ENCODE measurements at regions not wholly inside any gene's neighbourhood (a gene's known extent, or its start where the extent isn't known, plus 50 kb on each side); places are given as distances from the start of the nearest gene placed in this dataset.

DNA sequence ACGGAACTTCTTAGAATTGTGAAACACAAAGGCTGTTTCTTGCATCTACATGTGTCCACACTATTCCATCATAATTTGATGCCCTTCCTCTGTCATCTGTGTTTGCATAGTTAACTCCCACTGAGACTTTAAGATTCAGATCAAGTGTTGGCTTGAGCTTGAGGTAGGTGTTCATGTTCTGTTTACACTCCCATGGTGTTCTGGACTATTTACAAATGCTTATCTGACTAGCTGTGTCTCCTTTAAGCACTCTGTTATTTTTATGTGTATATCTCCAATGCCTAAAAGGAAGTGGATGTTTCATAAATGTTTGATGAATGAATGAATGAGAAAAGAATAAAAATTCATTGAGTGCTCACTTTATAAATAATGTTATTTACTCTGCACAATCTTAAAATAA, 622.7 kb downstream of the RAB28 start:
- Histone ChIP-seq H4K20me1 (ENCODE audit: low read length) (no peaks in the 10 kb centered on the region), H3F3A (ENCODE audit: low read length, unreplicated experiment) (no peaks in the 10 kb centered on the region), H3K4me1 (ENCODE audit: insufficient read depth, low read length) (no peaks in the 10 kb centered on the region), H3K36me3 (ENCODE audit: low read depth, low read length) (no peaks in the 10 kb centered on the region), H3K4me3 (ENCODE audit: low read length) (no peak overlapping the region), H3K9me2 (replicated peaks; ENCODE audit: low read length) (no peaks in the 10 kb centered on the region), H3K9ac (ENCODE audit: low read length) (no peak overlapping the region), H3K9me3 (ENCODE audit: low read length) (no peaks in the 10 kb centered on the region), H3K27me3 (ENCODE audit: low read length) (no peaks in the 10 kb centered on the region), H3K4me2 (ENCODE audit: low read length) (no peak overlapping the region), H3K27ac (ENCODE audit: low read length) (no peak overlapping the region), H2AFZ (ENCODE audit: low read length) (no peak overlapping the region), H3K79me2 (ENCODE audit: low read length) (no peaks in the 10 kb centered on the region)
- ATAC-seq: no peak
- intact Hi-C loops (cut with micrococcal nuclease): no loop called here
- no peak for DNase-seq
- no TSS peak for BruUV-seq (replicated peaks)
- POLR2A ChIA-PET (ENCODE audit: unreplicated experiment): no interaction called here
- no peak for TF ChIP-seq CTCF (conservative IDR thresholded peaks at IDR 0.05; ENCODE audit: low read depth, low read length)
- TF ChIP-seq EZH2phosphoT487 (IDR thresholded peaks at IDR 0.05; ENCODE audit: borderline replicate concordance, low read length): no peak
- no peak for TF ChIP-seq EZH2 (IDR thresholded peaks at IDR 0.05; ENCODE audit: low read length, unreplicated experiment)
- CTCF ChIA-PET: no interaction called here

- Histone ChIP-seq H3K79me2 (ENCODE audit: low read length) (no peaks in the 10 kb centered on the region), H3K27me3 (ENCODE audit: low read length) (peaks cover 2% of the 10 kb centered on the region; the same call in 1 of the 2 replicates), H3K27ac (ENCODE audit: low read length) (no peak overlapping the region), H3K4me3 (ENCODE audit: low read length) (no peak overlapping the region), H3K9me3 (ENCODE audit: low read length) (no peaks in the 10 kb centered on the region), H3K9me2 (replicated peaks; ENCODE audit: low read length) (no peaks in the 10 kb centered on the region), H3F3A (ENCODE audit: low read length, unreplicated experiment) (no peaks in the 10 kb centered on the region), H3K4me1 (ENCODE audit: insufficient read depth, low read length) (no peaks in the 10 kb centered on the region), H3K4me2 (ENCODE audit: low read length) (peak overlapping the region; percentile 26; the same call in 1 of the 2 replicates), H3K36me3 (ENCODE audit: low read depth, low read length) (no peaks in the 10 kb centered on the region), H2AFZ (ENCODE audit: low read length) (peak overlapping the region; percentile 37; the same call in 1 of the 2 replicates), H3K9ac (ENCODE audit: low read length) (no peak overlapping the region), H4K20me1 (ENCODE audit: low read length) (no peaks in the 10 kb centered on the region)
- POLR2A ChIA-PET (ENCODE audit: unreplicated experiment): no interaction called here
- ATAC-seq (peak; percentile 79), DNase-seq (peak; percentile 73)
- CTCF ChIA-PET: interaction anchor here (0.7 kb wide), 1 partner anchor 679 kb away, joined by 4 read pairs; no protein-coding TSS in a partner anchor
- BruUV-seq (replicated peaks): no TSS peak
- intact Hi-C loops (cut with micrococcal nuclease): loop anchor here (1.0 kb wide), 2 partner anchors 693 to 697 kb away; no protein-coding TSS in a partner anchor
- TF ChIP-seq EZH2phosphoT487 (IDR thresholded peaks at IDR 0.05; ENCODE audit: borderline replicate concordance, low read length) (no peak), CTCF (conservative IDR thresholded peaks at IDR 0.05; ENCODE audit: low read depth, low read length) (peak; percentile 70)
Measured at GRCh38 chr4:12852338-12853307, 631.5 kb downstream of the RAB28 start.

GRCh38 chr4:12846368-12846767, 637.8 kb downstream of the RAB28 start:
- H3K9ac ChIP-seq (ENCODE audit: low read length): no peak overlapping the region
- intact Hi-C loops (cut with micrococcal nuclease): no loop called here
- H3K9me3 ChIP-seq (ENCODE audit: low read length): no peaks in the 10 kb centered on the region
- H3K4me2 ChIP-seq (ENCODE audit: low read length): no peak overlapping the region
- H2AFZ ChIP-seq (ENCODE audit: low read length): no peak overlapping the region
- no peaks in the 10 kb centered on the region for H4K20me1 ChIP-seq (ENCODE audit: low read length)
- no peaks in the 10 kb centered on the region for H3K9me2 ChIP-seq (replicated peaks; ENCODE audit: low read length)
- no peaks in the 10 kb centered on the region for H3K36me3 ChIP-seq (ENCODE audit: low read depth, low read length)
- H3K27me3 ChIP-seq (ENCODE audit: low read length): peaks cover 2% of the 10 kb centered on the region; the same call in 1 of the 2 replicates
- ATAC-seq (no peak), DNase-seq (no peak)
- TF ChIP-seq EZH2 (IDR thresholded peaks at IDR 0.05; ENCODE audit: low read length, unreplicated experiment) (no peak), EZH2phosphoT487 (IDR thresholded peaks at IDR 0.05; ENCODE audit: borderline replicate concordance, low read length) (no peak), CTCF (conservative IDR thresholded peaks at IDR 0.05; ENCODE audit: low read depth, low read length) (no peak)
- ChIA-PET CTCF (no interaction called here), POLR2A (ENCODE audit: unreplicated experiment) (no interaction called here)
- BruUV-seq (replicated peaks): no TSS peak
- H3K4me3 ChIP-seq (ENCODE audit: low read length): no peak overlapping the region
- H3K79me2 ChIP-seq (ENCODE audit: low read length): no peaks in the 10 kb centered on the region
- H3K27ac ChIP-seq (ENCODE audit: low read length): no peak overlapping the region
- H3F3A ChIP-seq (ENCODE audit: low read length, unreplicated experiment): no peaks in the 10 kb centered on the region
- H3K4me1 ChIP-seq (ENCODE audit: insufficient read depth, low read length): no peaks in the 10 kb centered on the region

All from PC-3 (cell line).